ENCODE measurements at regions not wholly inside any gene's neighbourhood (a gene's known extent, or its start where the extent isn't known, plus 50 kb on each side); places are given as distances from the start of the nearest gene placed in this dataset.
A peak's percentile ranks its signal among the peaks of the same experiment; 100 is the strongest.

GRCh38 chr5:82384034-82384750 is 106.0 kb upstream of the RPS23 start:
- no peak for DNase-seq

GRCh38 chr5:82381591-82381990 is 103.4 kb upstream of the RPS23 start:
- no peak for DNase-seq

- DNase-seq = no peak
Measured at GRCh38 chr5:82376307-82376706, 98.2 kb upstream of the RPS23 start.

- DNase-seq = no peak
Measured at GRCh38 chr5:82375488-82376244, 97.5 kb upstream of the RPS23 start.

- DNase-seq = no peak
Measured at GRCh38 chr5:82374637-82375036, 96.5 kb upstream of the RPS23 start.

- no peak for DNase-seq
Measured at GRCh38 chr5:82367930-82368329, 89.8 kb upstream of the RPS23 start.

- DNase-seq = no peak
Measured at GRCh38 chr5:82365744-82366228, 87.6 kb upstream of the RPS23 start.

- DNase-seq = no peak
Measured at GRCh38 chr5:82365026-82365425, 86.9 kb upstream of the RPS23 start.

- no peak for DNase-seq
Measured at GRCh38 chr5:82364497-82364896, 86.3 kb upstream of the RPS23 start.

GRCh38 chr5:82363524-82363923 is 85.4 kb upstream of the RPS23 start:
- DNase-seq = no peak

- no peak for DNase-seq
Measured at GRCh38 chr5:82362636-82363035, 84.5 kb upstream of the RPS23 start.

- DNase-seq = no peak
Measured at GRCh38 chr5:82360022-82360421, 81.9 kb upstream of the RPS23 start.

GRCh38 chr5:82359272-82359671 is 81.1 kb upstream of the RPS23 start:
- no peak for DNase-seq

GRCh38 chr5:82358457-82358856 is 80.3 kb upstream of the RPS23 start:
- no peak for DNase-seq

GRCh38 chr5:82356808-82357671 is 78.9 kb upstream of the RPS23 start:
- no peak for DNase-seq

- DNase-seq = no peak
Measured at GRCh38 chr5:82356021-82356420, 77.9 kb upstream of the RPS23 start.

GRCh38 chr5:82355496-82355895 is 77.3 kb upstream of the RPS23 start:
- DNase-seq = no peak

- no peak for DNase-seq
Measured at GRCh38 chr5:82355053-82355452, 76.9 kb upstream of the RPS23 start.

GRCh38 chr5:82354543-82354942 is 76.4 kb upstream of the RPS23 start:
- DNase-seq = no peak

GRCh38 chr5:82353522-82353921 is 75.4 kb upstream of the RPS23 start:
- no peak for DNase-seq

GRCh38 chr5:82352146-82352791 is 74.1 kb upstream of the RPS23 start:
- no peak for DNase-seq

GRCh38 chr5:82351754-82352145 is 73.6 kb upstream of the RPS23 start:
- DNase-seq = peak; percentile 64

GRCh38 chr5:82351297-82351696 is 73.1 kb upstream of the RPS23 start:
- DNase-seq = peak; percentile 19

Data from NCI-H82 (cell line).